HEK293T (cell line): ENCODE measurements at regions not wholly inside any gene's neighbourhood (a gene's known extent, or its start where the extent isn't known, plus 50 kb on each side); places are given as distances from the start of the nearest gene placed in this dataset.

Experiments
- ARNT ChIP-seq: fragments of 450-650 bp; IDR thresholded peaks from 2 replicates; pipeline ENCODE4 v1.6.1; 2017; ENCODE audit warnings: mild to moderate bottlenecking
- ELF4 ChIP-seq: fragments of 450-650 bp; IDR thresholded peaks from 2 replicates; pipeline ENCODE4 v1.6.1; 2017; ENCODE audit warnings: antibody characterized with exemption
- FOXK2 ChIP-seq: fragments of 450-650 bp; IDR thresholded peaks from 2 replicates; pipeline ENCODE4 v1.6.1; 2016; ENCODE audit warnings: mild to moderate bottlenecking
- FOXM1 ChIP-seq: fragments of 450-650 bp; IDR thresholded peaks from 2 replicates; pipeline ENCODE4 v1.6.1; 2017; ENCODE audit warnings: mild to moderate bottlenecking, borderline replicate concordance
- HDGF ChIP-seq: fragments of 450-650 bp; IDR thresholded peaks from 2 replicates; pipeline ENCODE4 v1.6.1; 2017; ENCODE audit warnings: antibody characterized with exemption, borderline replicate concordance
- L3MBTL2 ChIP-seq: fragments of 450-650 bp; conservative IDR thresholded peaks from 2 replicates; pipeline ENCODE4 v1.6.1; 2016; ENCODE audit warnings: mild to moderate bottlenecking
- LEF1 ChIP-seq: fragments of 450-650 bp; IDR thresholded peaks from 2 replicates; pipeline ENCODE4 v1.6.1; 2017; ENCODE audit warnings: mild to moderate bottlenecking, borderline replicate concordance
- NFRKB ChIP-seq: fragments of 450-650 bp; IDR thresholded peaks from 2 replicates; pipeline ENCODE4 v1.6.1; 2016; ENCODE audit warnings: mild to moderate bottlenecking, moderate library complexity
- SUZ12 ChIP-seq: fragments of 450-650 bp; IDR thresholded peaks from 2 replicates; pipeline ENCODE4 v1.6.1; 2016; ENCODE audit warnings: mild to moderate bottlenecking
- TARDBP ChIP-seq: fragments of 450-650 bp; IDR thresholded peaks from 2 replicates; pipeline ENCODE4 v1.6.1; 2016
- ZNF384 ChIP-seq: fragments of 450-650 bp; IDR thresholded peaks from 2 replicates; pipeline ENCODE4 v1.6.1; 2016

- TF ChIP-seq FOXK2 (no peak), NFRKB (no peak), ELF4 (no peak), TARDBP (no peak), FOXM1 (no peak), L3MBTL2 (no peak), ZNF384 (no peak), HDGF (no peak), LEF1 (no peak), ARNT (no peak), SUZ12 (no peak)
Observed at GRCh38 chr5:18069790-18070189, 435.5 kb downstream of the TAF11L14 start.
